A673 (cell line): ENCODE measurements at regions not wholly inside any gene's neighbourhood (a gene's known extent, or its start where the extent isn't known, plus 50 kb on each side); places are given as distances from the start of the nearest gene placed in this dataset.

ENCODE experiments used
- BruUV-seq: library from RNA; stranded (reverse); fragments of 400-500 nt; replicated peaks from 2 replicates; lab custom pipeline; 2021; lab: Mats Ljungman, UMichigan
- CTCF ChIA-PET: fragments of 300-600 bp; sonication (Branson Sonifier 250); formaldehyde crosslinking; loops from one replicate; lab custom pipeline; 2022; ENCODE audit warnings: antibody characterized with exemption; lab: Charles Lee
- POLR2A ChIA-PET: fragments of 300-600 bp; sonication (Branson Sonifier 250); formaldehyde crosslinking; loops from one replicate; lab custom pipeline; 2022; ENCODE audit warnings: antibody characterized with exemption; ENCODE audit not compliant: low non-redundant PET; lab: Charles Lee
- DNase-seq: peaks from one replicate; pipeline ENCODE4 v3.0.0-alpha.2; 2015; ENCODE audit warnings: low spot score
- H3K27ac ChIP-seq: fragments of 200-600 bp; sonication (generic); 2 replicates; pipeline ENCODE4 v1.5.1; 2016; ENCODE audit warnings: mixed run types, low read depth, mild to moderate bottlenecking, mixed read lengths, antibody characterized with exemption, low read length; ENCODE audit not compliant: poor library complexity, severe bottlenecking
- H3K27me3 ChIP-seq: fragments of 200-600 bp; sonication (generic); replicated peaks from 2 replicates; pipeline ENCODE4 v1.6.1; 2017; ENCODE audit warnings: mixed run types, low read depth, mild to moderate bottlenecking, mixed read lengths, antibody characterized with exemption, low read length; ENCODE audit not compliant: insufficient read depth, poor library complexity
- H3K36me3 ChIP-seq: fragments of 200-600 bp; sonication (generic); 2 replicates; pipeline ENCODE4 v1.6.1; 2016; ENCODE audit warnings: mixed run types, mild to moderate bottlenecking, mixed read lengths, antibody characterized with exemption, low read length; ENCODE audit not compliant: insufficient read depth, poor library complexity, severe bottlenecking
- H3K4me1 ChIP-seq: fragments of 200-600 bp; sonication (generic); 2 replicates; pipeline ENCODE4 v1.6.1; 2017; ENCODE audit warnings: mixed run types, mild to moderate bottlenecking, mixed read lengths, antibody characterized with exemption, low read length; ENCODE audit not compliant: insufficient read depth, poor library complexity, severe bottlenecking
- H3K4me3 ChIP-seq: fragments of 200-600 bp; sonication (generic); 2 replicates; pipeline ENCODE4 v1.5.1; 2016; ENCODE audit warnings: low read depth, mixed run types, mild to moderate bottlenecking, mixed read lengths, low read length; ENCODE audit not compliant: poor library complexity, severe bottlenecking
- H3K9me3 ChIP-seq: fragments of 200-600 bp; sonication (generic); 2 replicates; pipeline ENCODE4 v1.6.1; 2016; ENCODE audit warnings: mixed run types, low read depth, mild to moderate bottlenecking, mixed read lengths, antibody characterized with exemption, low read length; ENCODE audit not compliant: poor library complexity, severe bottlenecking
- CTCF ChIP-seq: fragments of 300-800, 200-600 bp; sonication (generic); conservative IDR thresholded peaks from 2 replicates; pipeline ENCODE4 v1.5.1; 2017; ENCODE audit warnings: low read depth, mild to moderate bottlenecking, antibody characterized with exemption, low read length, moderate library complexity, mixed read lengths
- EZH2 ChIP-seq: fragments of 200-600 bp; sonication (generic); IDR thresholded peaks from 2 replicates; pipeline ENCODE4 v1.6.1; 2017; ENCODE audit warnings: borderline replicate concordance, low read depth, mild to moderate bottlenecking, mixed read lengths, antibody characterized with exemption, low read length; ENCODE audit not compliant: poor library complexity, severe bottlenecking
- intact Hi-C: fragments of 100-400 bp; cut with micrococcal nuclease; formaldehyde crosslinking; loops from one replicate; pipeline ENCODE4 v1.10.0; 2022; ENCODE audit not compliant: unreplicated experiment

- no peak for DNase-seq
- H3K9me3 ChIP-seq, result no peaks in the 10 kb centered on the region
- H3K4me1 ChIP-seq, result peaks cover 59% of the 10 kb centered on the region
- no TSS peak for BruUV-seq
- H3K36me3 ChIP-seq, result peaks cover 90% of the 10 kb centered on the region
- H3K27me3 ChIP-seq, result no peaks in the 10 kb centered on the region
- ChIA-PET POLR2A (no interaction called here), CTCF (interaction anchor here (0.6 to 1.6 kb wide), 2 partner anchors 55 to 83 kb away, joined by 3 to 6 read pairs; no protein-coding TSS in a partner anchor)
- no peak overlapping the region for H3K4me3 ChIP-seq
- H3K27ac ChIP-seq, result peak overlapping the region; percentile 97
- intact Hi-C loops, result no loop called here
- TF ChIP-seq CTCF, result no peak
- TF ChIP-seq EZH2, result no peak
Measured at GRCh38 chr22:46089426-46090035, 60.8 kb upstream of the PPARA start.

DNA sequence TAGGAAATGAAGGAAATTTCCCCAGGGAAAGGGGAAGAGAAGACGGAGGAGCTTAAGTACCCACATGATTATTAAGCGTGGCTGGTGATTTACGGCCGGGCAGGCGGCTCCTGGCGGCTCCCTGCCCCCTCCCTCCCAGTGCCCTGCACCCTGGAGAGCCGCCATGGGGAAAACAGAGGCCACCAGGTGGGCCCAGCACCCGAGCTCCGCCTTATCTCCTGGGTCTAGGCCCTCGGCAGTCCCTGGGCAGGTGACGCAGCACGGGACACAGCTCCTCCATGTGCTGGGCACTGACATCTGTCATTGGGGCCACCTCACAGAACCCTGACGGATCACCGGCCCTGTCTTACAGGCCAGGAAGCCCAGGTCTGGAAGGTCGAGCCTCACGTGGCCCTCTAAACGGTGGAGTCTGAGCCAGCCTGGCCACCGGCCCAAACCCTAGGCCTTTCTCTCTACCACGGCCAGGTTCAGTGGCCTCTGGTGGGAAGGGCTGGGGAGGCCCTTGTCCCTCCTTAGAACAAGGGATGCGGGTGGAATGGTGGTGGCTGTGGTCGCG lies 60.2 kb upstream of the PPARA start:
- intact Hi-C loops, result no loop called here
- BruUV-seq, result no TSS peak
- peaks cover 89% of the 10 kb centered on the region for H3K36me3 ChIP-seq
- H3K9me3 ChIP-seq, result no peaks in the 10 kb centered on the region
- H3K4me3 ChIP-seq, result no peak overlapping the region
- H3K4me1 ChIP-seq, result peaks cover 54% of the 10 kb centered on the region
- peak overlapping the region; percentile 97 for H3K27ac ChIP-seq
- no peak for DNase-seq
- no peaks in the 10 kb centered on the region for H3K27me3 ChIP-seq
- POLR2A ChIA-PET, result no interaction called here
- CTCF ChIA-PET, result interaction anchor here (1.6 kb wide), 1 partner anchor 84 kb away, joined by 6 read pairs; no protein-coding TSS in a partner anchor
- no peak for TF ChIP-seq EZH2
- no peak for TF ChIP-seq CTCF

DNA sequence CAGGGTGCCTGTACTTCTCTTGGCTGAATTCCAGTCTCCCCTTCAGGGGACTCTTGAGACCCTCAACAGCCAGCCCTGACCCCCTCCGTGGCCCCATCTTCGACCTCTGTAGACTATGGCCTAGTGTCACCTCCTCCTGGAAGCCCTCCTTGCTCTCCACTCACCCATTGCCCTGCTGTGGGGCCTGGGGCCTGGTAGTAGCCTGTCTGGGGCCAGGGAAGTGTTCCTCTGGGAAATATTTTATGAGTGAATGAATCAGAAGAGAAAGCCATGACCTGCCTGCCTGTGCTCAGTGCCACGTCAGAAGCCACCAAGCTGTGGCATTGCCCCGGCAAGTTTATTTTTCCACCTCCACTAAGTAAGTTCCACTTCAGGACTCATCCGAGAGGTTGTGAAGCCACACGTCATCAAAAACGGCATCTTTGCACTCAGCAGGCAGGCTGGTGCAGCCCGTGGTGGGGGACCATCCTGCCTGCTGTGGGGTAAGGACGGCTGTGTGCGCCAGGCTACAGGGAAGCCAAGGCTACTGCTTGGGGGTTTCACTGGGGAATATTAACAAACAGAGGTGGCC lies 59.6 kb upstream of the PPARA start:
- Histone ChIP-seq H3K9me3 (no peaks in the 10 kb centered on the region), H3K36me3 (peaks cover 88% of the 10 kb centered on the region), H3K4me3 (no peak overlapping the region), H3K4me1 (peaks cover 48% of the 10 kb centered on the region), H3K27ac (peak overlapping the region; percentile 97), H3K27me3 (no peaks in the 10 kb centered on the region)
- intact Hi-C loops, result no loop called here
- TF ChIP-seq CTCF (no peak), EZH2 (no peak)
- BruUV-seq, result no TSS peak
- DNase-seq, result no peak
- ChIA-PET POLR2A (no interaction called here), CTCF (no interaction called here)
